ENCODE measurements at regions not wholly inside any gene's neighbourhood (a gene's known extent, or its start where the extent isn't known, plus 50 kb on each side); places are given as distances from the start of the nearest gene placed in this dataset.
"Not testable (repeated sequence)": the region's sequence is repeated elsewhere in the genome, so short reads cannot be mapped to it uniquely, and the experiment has no call there.

DNA sequence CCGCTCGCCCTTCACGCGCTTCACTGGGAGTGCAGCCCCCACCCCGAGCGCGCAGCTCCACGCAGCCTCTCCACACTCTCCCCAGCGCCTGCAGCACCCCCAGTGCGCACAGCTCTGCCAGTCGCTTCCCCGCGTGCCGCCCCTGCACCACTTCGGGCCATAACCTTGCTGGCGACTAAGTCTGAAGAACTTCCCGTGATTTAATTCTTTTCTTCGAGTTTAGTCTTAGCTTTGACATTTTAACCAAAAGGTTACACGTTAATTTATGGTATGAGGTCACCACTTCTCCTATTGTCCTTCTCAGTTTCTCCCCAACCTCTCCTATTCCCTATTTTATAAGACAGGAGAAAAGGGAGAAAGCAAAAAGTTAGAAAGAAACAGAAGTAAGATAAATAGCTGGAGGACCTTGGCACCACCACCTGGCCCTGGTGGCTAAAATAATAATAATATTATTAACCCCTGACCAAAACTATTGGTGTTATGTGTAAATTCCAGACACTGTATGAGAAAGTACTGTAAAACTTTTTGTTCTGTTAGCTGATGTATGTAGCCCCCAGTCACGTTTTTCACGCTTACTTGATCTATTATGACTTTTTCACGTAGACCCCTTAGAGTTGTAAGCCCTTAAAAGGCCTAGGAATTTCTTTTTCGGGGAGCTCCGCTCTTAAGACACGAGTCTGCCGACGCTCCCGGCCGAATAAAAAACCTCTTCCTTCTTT, 129.2 kb downstream of the KBTBD2 start:
- DNase-seq = not testable (repeated sequence)

DNA sequence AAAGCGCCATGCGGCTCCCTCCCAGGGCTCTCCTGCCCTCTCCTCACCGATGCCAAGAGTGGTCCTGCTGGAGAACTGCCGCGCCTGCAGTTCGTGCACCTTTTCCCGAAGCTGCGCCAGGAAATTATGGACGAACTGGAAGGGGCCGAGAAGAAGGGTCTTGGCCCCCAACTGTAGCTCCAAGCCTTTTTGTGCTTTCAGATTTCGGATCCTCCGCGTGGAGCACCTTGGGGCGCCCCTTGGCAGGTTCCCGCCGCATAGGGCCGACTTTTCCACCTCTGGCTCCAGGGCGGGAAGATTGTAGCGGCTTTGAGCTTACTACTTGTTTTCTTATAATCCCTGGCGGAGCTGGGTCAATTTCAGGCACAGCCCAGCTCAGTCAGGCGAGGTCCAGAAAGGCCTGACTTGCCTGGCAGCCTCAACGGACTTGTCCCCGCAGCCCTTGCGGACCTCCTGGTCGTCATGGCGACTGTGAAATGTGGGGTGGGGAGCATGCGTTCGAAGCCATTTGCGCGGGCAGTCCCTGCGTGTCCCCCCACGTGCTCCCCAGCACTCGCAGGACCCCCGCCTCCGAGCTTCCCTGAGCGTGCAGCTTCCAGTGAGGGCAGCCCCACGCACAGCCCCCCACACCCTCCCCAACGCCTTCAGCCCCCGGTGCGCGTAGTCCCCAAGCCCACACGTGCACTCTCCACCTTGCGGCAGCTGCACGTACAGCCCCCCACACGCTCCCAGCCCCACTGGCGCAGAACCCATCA, 129.9 kb downstream of the KBTBD2 start:
- DNase-seq = no peak

DNA sequence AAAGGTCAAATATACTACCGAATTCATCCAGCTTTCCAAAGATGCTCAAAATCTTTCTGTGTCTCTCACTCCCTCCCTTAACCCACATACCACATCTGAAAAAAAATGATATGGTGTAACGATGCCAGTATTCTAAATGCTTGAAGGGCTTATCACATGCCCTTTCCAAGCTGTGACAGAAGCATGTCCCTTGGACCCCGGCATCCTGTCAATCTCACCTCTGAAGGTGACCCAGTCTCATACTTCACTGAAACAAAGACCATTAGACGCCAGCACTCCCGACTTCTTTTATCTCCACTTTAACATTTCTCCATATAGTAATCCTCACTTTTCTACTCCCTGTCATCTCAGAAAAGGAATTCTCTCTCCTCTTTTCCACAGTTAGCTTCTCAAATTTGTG, 130.8 kb downstream of the KBTBD2 start:
- not testable (repeated sequence) for DNase-seq

GRCh38 chr7:32759859-32760258, 131.7 kb downstream of the KBTBD2 start:
- DNase-seq = not testable (repeated sequence)

DNA sequence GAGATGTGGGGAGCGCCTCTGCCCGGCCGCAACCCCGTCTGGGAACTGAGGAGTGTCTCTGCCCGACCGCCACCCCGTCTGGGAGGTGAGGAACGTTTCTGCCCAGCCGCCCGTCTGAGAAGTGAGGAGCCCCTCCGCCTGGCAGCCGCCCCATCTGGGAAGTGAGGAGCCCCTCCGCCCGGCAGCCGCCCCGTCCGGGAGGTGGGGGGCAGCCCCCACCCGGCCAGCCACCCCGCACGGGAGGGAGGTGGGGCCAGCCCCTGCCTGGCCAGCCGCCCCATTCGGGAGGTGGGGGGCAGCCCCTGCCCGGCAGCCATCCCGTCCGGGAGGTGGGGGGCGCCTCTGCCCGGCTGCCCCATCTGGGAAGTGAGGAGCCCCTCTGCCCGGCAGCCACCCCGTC, 137.7 kb downstream of the KBTBD2 start:
- not testable (repeated sequence) for DNase-seq

DNA sequence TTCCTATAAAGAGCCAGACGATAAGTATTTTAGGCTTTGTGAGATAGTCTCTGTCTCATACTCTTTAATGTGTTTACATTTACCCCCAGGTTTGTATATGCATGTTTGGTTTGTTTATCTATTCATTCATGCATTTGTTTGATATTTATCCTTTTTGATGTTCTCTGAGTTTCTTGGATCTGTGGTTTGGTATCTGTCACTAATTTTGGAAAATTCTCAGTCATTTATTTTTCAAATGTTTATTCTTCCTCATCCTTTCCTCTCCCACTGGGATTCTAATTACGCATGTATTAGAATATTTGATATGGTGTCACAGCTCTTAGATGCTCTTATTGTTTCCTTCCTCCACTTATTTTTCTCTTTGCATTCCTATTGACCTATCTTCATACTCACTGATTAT, 143.2 kb downstream of the KBTBD2 start:
- not testable (repeated sequence) for DNase-seq

DNA sequence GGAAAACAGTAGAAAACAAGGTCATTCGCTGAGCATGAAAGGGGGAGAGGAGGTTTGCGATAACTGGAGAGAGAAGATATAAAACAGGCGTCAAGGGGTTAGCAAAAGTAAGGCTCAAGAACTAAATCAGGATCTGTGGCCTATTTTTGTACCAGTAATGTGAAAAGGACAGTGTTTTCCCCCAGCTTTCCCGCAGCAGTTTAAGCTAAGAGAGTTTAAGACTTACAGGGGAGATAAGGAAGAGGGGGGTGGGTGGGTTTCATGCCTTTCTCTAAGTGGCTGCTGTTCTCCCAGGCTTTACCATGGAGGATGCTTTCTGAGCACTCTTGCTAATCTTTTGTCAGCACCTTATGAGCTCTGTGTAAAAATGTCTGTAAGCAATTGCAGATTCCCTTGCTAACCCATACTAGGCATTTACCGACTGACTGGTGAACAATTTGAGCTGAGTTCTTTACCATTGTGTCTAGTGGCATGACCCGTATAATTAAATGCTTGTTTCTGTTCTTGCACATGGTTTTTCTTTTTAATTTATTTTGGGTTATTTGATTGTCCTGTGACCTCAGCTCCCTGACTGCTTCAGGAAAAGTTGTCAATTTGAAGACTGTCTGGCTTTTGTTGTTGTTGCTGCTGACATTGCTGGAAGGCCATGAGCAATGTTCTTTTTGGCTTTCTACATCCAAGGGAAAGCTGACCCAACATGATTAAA, 144.0 kb downstream of the KBTBD2 start:
- not testable (repeated sequence) for DNase-seq

- DNase-seq = not testable (repeated sequence)
Measured at GRCh38 chr7:32741853-32742476, 149.6 kb downstream of the KBTBD2 start.

- DNase-seq = not testable (repeated sequence)
Measured at GRCh38 chr7:32739749-32740148, 151.8 kb downstream of the KBTBD2 start.

GRCh38 chr7:32738390-32738789, 153.2 kb downstream of the KBTBD2 start:
- DNase-seq = not testable (repeated sequence)

- DNase-seq = not testable (repeated sequence)
Measured at GRCh38 chr7:32732767-32733166, 158.8 kb downstream of the KBTBD2 start.

DNA sequence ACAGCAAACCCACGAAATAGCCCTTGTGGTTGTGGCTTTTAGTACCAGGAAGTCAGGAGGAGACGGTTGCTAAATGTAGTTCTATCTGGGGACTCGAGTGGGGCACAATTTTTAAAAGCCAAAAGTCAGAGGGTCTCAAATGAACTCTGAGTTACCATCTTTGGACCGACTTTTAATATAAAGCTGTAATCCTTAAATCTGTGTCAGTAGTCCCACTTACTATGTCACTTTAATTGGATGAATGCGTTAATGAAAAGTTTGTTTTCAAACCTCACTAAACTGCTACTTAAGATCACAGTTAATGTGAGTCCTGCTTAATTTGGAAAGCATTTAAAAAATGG, 162.3 kb downstream of the KBTBD2 start:
- DNase-seq = not testable (repeated sequence)

DNA sequence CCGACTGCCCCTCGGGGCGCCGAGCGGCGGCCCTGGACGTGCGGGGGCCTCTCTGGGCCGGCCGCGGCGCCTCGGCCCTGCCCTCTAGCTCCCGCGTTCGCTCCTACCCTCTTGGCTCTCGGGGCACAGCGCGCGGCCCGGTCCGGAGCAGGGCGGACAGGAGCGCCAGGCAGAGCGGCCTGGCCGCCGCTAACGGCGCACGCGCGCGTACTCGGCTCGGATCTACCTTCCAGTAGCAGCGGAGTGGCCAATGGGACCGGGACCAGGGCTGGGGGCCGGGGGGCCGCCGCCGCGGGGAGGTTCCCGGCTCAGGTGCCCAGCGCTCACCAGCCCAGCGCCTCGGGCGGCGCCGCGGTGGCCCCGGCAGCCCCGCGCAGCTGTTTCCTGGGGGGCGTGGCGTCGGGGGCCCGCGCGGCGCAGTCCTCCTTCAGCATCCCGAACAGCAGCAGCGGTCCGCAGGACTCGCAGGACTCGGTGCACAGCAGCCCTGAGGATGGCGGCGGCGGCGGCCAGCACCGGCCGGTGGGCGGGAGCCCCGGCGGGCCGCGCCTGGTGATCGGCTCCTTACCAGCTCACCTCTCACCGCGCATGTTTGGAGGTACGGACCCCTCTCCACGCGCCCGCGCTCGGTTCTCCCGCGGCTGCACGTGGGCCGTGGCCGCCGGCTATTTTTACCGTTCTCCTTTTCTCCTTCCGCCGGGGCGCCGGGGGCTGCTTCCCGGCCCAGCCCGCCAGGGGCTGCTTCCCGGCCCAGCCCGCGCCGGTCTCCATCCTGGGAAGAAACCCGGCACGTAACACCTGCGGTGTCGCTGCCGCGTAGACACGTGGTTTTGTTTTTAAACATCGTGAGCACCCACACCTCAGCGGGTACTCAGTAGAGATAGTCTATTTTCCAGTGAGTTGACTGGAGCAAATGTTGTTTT, 162.9 kb downstream of the KBTBD2 start:
- peak; percentile 45 for DNase-seq

GRCh38 chr7:32727483-32728411, 163.8 kb downstream of the KBTBD2 start:
- DNase-seq = peak; percentile 37

DNA sequence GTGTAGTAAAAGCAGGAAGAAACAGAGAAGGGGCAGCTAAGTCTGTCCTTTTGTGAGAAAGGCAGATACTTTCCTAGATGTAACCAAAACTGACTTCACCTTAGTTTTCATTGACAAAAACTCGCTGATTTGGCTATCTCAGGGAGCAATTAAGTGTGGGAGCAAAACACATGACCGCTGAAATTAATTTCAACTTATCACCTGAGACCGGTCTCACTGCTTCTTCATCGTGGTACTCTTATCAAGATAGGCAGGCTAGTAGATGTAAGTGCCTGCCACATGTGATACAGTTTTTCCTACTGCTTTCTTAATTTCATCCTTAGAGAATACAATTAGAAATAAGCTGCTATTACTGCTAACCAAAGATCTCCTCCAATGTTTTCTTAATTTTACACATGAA, 168.7 kb downstream of the KBTBD2 start:
- not testable (repeated sequence) for DNase-seq

GRCh38 chr7:32694182-32694581, 197.4 kb downstream of the KBTBD2 start:
- DNase-seq = no peak

DNA sequence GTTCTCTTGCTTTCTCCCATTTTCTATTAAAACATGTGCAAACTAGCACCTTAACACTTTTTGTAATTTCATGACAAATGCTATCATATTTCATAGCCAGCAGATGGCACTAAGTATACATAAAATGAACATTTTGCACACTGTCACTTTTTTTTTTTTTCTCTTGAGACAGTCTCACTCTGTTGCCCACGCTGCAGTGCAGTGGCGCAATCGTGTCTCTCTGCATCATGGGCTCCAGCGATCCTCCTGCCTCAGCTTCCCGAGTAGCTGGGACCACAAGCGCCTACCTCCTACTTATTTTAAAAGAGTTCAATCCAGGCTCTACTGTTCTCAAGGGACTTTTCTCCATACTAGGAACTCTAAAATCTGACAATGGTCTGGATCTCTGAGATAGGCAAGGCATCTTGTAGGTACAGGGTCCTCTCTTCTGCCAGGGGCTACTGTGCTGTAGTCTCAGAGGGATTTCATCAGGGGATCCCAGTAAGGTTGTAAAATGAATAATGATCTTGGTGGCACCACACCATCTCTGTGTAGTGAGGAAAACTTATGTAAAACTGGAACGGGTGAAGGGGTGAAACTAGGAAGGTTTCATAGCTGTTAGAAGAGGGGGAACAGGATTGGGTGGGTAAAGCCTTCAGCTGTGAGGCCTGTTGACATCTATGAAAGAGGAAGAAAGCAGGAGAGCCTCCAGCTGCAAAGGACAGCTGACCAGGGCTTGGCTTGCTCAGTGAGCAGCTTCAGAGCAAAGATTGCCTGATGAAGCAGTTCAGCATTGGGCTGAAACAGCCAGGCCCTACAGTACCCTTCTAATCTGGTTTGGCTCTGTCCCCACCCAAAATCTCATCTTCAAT, 196.9 kb downstream of the AVL9 start:
- DNase-seq = peak; percentile 34

DNA sequence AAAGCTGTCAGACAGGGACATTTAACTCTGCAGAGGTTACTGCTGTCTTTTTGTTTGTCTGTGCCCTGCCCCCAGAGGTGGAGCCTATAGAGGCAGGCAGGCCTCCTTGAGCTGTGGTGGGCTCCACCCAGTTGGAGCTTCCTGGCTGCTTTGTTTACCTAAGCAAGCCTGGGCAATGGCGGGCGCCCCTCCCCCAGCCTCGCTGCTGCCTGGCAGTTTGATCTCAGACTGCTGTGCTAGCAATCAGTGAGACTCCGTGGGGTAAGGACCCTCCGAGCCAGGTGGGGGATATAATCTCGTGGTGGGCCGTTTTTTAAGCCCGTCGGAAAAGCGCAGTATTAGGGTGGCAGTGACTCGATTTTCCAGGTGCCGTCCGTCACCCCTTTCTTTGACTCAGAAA, 192.8 kb downstream of the AVL9 start:
- not testable (repeated sequence) for DNase-seq

- no peak for DNase-seq
Measured at GRCh38 chr7:32681174-32681518, 185.9 kb downstream of the AVL9 start.
